Non-pigmented ciliary epithelial cell (primary cell): ENCODE measurements at regions not wholly inside any gene's neighbourhood (a gene's known extent, or its start where the extent isn't known, plus 50 kb on each side); places are given as distances from the start of the nearest gene placed in this dataset.
A peak's percentile ranks its signal among the peaks of the same experiment; 100 is the strongest.
"Not testable (repeated sequence)": the region's sequence is repeated elsewhere in the genome, so short reads cannot be mapped to it uniquely, and the experiment has no call there.

Experiments
- DNase-seq: peaks from one replicate; pipeline ENCODE4 v3.0.0-alpha.2; 2010; ENCODE audit warnings: low read depth

GRCh38 chr1:72412286-72412685, 129.9 kb upstream of the NEGR1 start:
- DNase-seq, result no peak

GRCh38 chr1:72399807-72400206, 117.5 kb upstream of the NEGR1 start:
- DNase-seq, result no peak

GRCh38 chr1:72397786-72398185, 115.4 kb upstream of the NEGR1 start:
- DNase-seq, result peak; percentile 62

GRCh38 chr1:72394457-72394856, 112.1 kb upstream of the NEGR1 start:
- no peak for DNase-seq

GRCh38 chr1:72379072-72379471, 96.7 kb upstream of the NEGR1 start:
- no peak for DNase-seq

- DNase-seq, result no peak
Observed at GRCh38 chr1:72375226-72375625, 92.9 kb upstream of the NEGR1 start.

- no peak for DNase-seq
Observed at GRCh38 chr1:72371259-72372035, 89.1 kb upstream of the NEGR1 start.

- not testable (repeated sequence) for DNase-seq
Observed at GRCh38 chr1:72370836-72371235, 88.5 kb upstream of the NEGR1 start.

- DNase-seq, result no peak
Observed at GRCh38 chr1:72369069-72369757, 86.9 kb upstream of the NEGR1 start.

- peak; percentile 28 for DNase-seq
Observed at GRCh38 chr1:72366466-72366865, 84.1 kb upstream of the NEGR1 start.

GRCh38 chr1:72365693-72366092, 83.4 kb upstream of the NEGR1 start:
- DNase-seq, result no peak

- no peak for DNase-seq
Observed at GRCh38 chr1:72362538-72362937, 80.2 kb upstream of the NEGR1 start.

GRCh38 chr1:72357411-72357810, 75.1 kb upstream of the NEGR1 start:
- DNase-seq, result no peak

GRCh38 chr1:72355899-72356298, 73.6 kb upstream of the NEGR1 start:
- no peak for DNase-seq

- no peak for DNase-seq
Observed at GRCh38 chr1:72341661-72342060, 59.3 kb upstream of the NEGR1 start.

- DNase-seq, result no peak
Observed at GRCh38 chr1:72336776-72337175, 54.4 kb upstream of the NEGR1 start.
